HepG2 (cell line): ENCODE measurements at regions not wholly inside any gene's neighbourhood (a gene's known extent, or its start where the extent isn't known, plus 50 kb on each side); places are given as distances from the start of the nearest gene placed in this dataset.

Source experiments
- ATAC-seq: fragments of 200-7000 bp; cut with Tn5 transposase; 3 replicates; pipeline ENCODE4 v1.9.1; 2020; ENCODE audit warnings: mild to moderate bottlenecking, moderate library complexity
- BruUV-seq: library from RNA; stranded (reverse); fragments of 400-500 nt; replicated peaks from 2 replicates; lab custom pipeline; 2021; lab: Mats Ljungman, UMichigan
- CTCF ChIA-PET: fragments of 300-600 bp; formaldehyde crosslinking; extraction: SDS; loops from one replicate; lab custom pipeline; 2021; ENCODE audit warnings: low total read pairs, inconsistent platforms, low intra/inter-chr PET ratio; lab: Yijun Ruan, JAX
- POLR2A ChIA-PET: fragments of 350-600 bp; sonication (Branson Sonifier 250); formaldehyde crosslinking; loops from one replicate; lab custom pipeline; 2020; ENCODE audit warnings: antibody characterized with exemption, inconsistent platforms; lab: Yijun Ruan, JAX
- DNase-seq: peaks from one replicate; pipeline ENCODE4 v3.0.0-alpha.2; 2015; ENCODE audit warnings: low spot score
- FAIRE-seq: peaks from 3 replicates; lab custom pipeline; 2011; peaks lifted over from hg19 to GRCh38; lab: Jason Lieb, UNC
- H2AFZ ChIP-seq: one replicate; pipeline ENCODE4 v1.6.1; 2011; ENCODE audit warnings: low read length, inconsistent platforms
- H3K27ac ChIP-seq: fragments of 300-600 bp; 3 replicates; pipeline ENCODE4 v1.8.0; 2011; ENCODE audit warnings: mixed run types, mild to moderate bottlenecking, mixed read lengths, low read length, inconsistent platforms; ENCODE audit not compliant: insufficient read depth; ENCODE audit errors: extremely low read length
- H3K27me3 ChIP-seq, 2 experiments: fragments of 200-600 bp in 1 of 2; 2 replicates in 1 of 2; 3 replicates in 1 of 2; pipeline versions ENCODE4 v1.6.0 to v1.8.0; 2011; ENCODE audit warnings: low read length in 2 of 2, mild to moderate bottlenecking in 2 of 2, moderate library complexity in 2 of 2, inconsistent platforms in 1 of 2; ENCODE audit not compliant: insufficient read depth in 2 of 2, control insufficient read depth in 1 of 2
- H3K36me3 ChIP-seq, 2 experiments: fragments of 200-600 bp in 1 of 2; replicated peaks in 1 of 2; 2 replicates in 1 of 2; 3 replicates in 1 of 2; pipeline versions ENCODE4 v1.5.1 to v1.8.0; 2011; ENCODE audit warnings: low read length in 2 of 2, inconsistent platforms in 1 of 2; ENCODE audit not compliant: insufficient read depth in 2 of 2, control insufficient read depth in 1 of 2
- H3K4me1 ChIP-seq: 2 replicates; pipeline ENCODE4 v1.5.1; 2012; ENCODE audit warnings: low read length, inconsistent platforms; ENCODE audit not compliant: insufficient read depth
- H3K4me2 ChIP-seq: 2 replicates; pipeline ENCODE4 v1.6.0; 2011; ENCODE audit warnings: low read depth, low read length, inconsistent platforms
- H3K4me3 ChIP-seq, 3 experiments: fragments of 200-600 bp in 1 of 3; sonication (generic), shearing (Covaris generic) in 1 of 3; replicated peaks in 1 of 3; 2 replicates each; pipeline ENCODE4 v1.5.1; 2011 to 2016; ENCODE audit warnings: low read length in 3 of 3, inconsistent platforms in 2 of 3, low read depth in 2 of 3, mild to moderate bottlenecking in 2 of 3, control low read depth in 1 of 3, mixed read lengths in 1 of 3; ENCODE audit not compliant: insufficient read depth in 1 of 3
- H3K79me2 ChIP-seq: one replicate; pipeline ENCODE4 v1.6.1; 2011; ENCODE audit warnings: low read length, inconsistent platforms; ENCODE audit not compliant: insufficient read depth
- H3K9ac ChIP-seq: 2 replicates; pipeline ENCODE4 v1.6.0; 2011; ENCODE audit warnings: mild to moderate bottlenecking, low read depth, low read length, inconsistent platforms; ENCODE audit not compliant: insufficient read depth
- H3K9me3 ChIP-seq: 2 replicates; pipeline ENCODE4 v1.5.1; 2012; ENCODE audit warnings: mild to moderate bottlenecking, low read length
- H4K20me1 ChIP-seq: 2 replicates; pipeline ENCODE4 v1.6.0; 2011; ENCODE audit warnings: inconsistent platforms, mild to moderate bottlenecking, low read length, moderate library complexity; ENCODE audit not compliant: insufficient read depth
- ARNT2 ChIP-seq: sonication (generic); formaldehyde crosslinking; IDR thresholded peaks from 2 replicates; pipeline ENCODE4 v1.8.0; 2022; ENCODE audit warnings: mild to moderate bottlenecking, low read depth, missing genetic modification reagents, moderate library complexity
- HCFC1 ChIP-seq: fragments of 150-350 bp; IDR thresholded peaks from 2 replicates; pipeline ENCODE4 v1.6.1; 2014; ENCODE audit warnings: low read depth, low read length
- JUND ChIP-seq: sonication (generic); formaldehyde crosslinking; IDR thresholded peaks from 2 replicates; pipeline ENCODE4 v1.8.0; 2022; ENCODE audit warnings: mild to moderate bottlenecking, missing genetic modification reagents
- KLF11 ChIP-seq: IDR thresholded peaks from 2 replicates; pipeline ENCODE4 v1.6.1; 2016; ENCODE audit warnings: missing compliant biosample characterization
- PCBP1 ChIP-seq: fragments of 200-400 bp; formaldehyde crosslinking; IDR thresholded peaks from 2 replicates; pipeline ENCODE4 v1.6.1; 2017; ENCODE audit warnings: mild to moderate bottlenecking, low read depth, low read length, borderline replicate concordance
- TBX2 ChIP-seq: sonication (generic); formaldehyde crosslinking; IDR thresholded peaks from 2 replicates; pipeline ENCODE4 v1.5.0; 2020; ENCODE audit warnings: missing genetic modification reagents, mild to moderate bottlenecking, borderline replicate concordance
- TOE1 ChIP-seq: sonication (generic); formaldehyde crosslinking; IDR thresholded peaks from 2 replicates; pipeline ENCODE4 v1.4.0; 2020; ENCODE audit warnings: mild to moderate bottlenecking, missing genetic modification reagents
- YY1 ChIP-seq: IDR thresholded peaks from 2 replicates; pipeline ENCODE4 v1.6.1; 2011; ENCODE audit warnings: low read length, low read depth, moderate library complexity, mild to moderate bottlenecking; ENCODE audit not compliant: insufficient read depth, insufficient replicate concordance
- ZNF12 ChIP-seq: sonication (generic); formaldehyde crosslinking; IDR thresholded peaks from 2 replicates; pipeline ENCODE4 v1.5.0; 2020; ENCODE audit warnings: missing genetic modification reagents
- ZNF292 ChIP-seq: sonication (generic); formaldehyde crosslinking; IDR thresholded peaks from 2 replicates; pipeline ENCODE4 v1.8.1; 2022; ENCODE audit warnings: mild to moderate bottlenecking, low read depth, missing genetic modification reagents, borderline replicate concordance
- ZNF460 ChIP-seq: sonication (generic); formaldehyde crosslinking; IDR thresholded peaks from 2 replicates; pipeline ENCODE4 v1.5.1; 2020; ENCODE audit warnings: missing genetic modification reagents, mild to moderate bottlenecking, borderline replicate concordance
- ZNF501 ChIP-seq: sonication (generic); formaldehyde crosslinking; IDR thresholded peaks from 2 replicates; pipeline ENCODE4 v1.5.1; 2020; ENCODE audit warnings: mild to moderate bottlenecking, moderate library complexity, missing genetic modification reagents
- ZSCAN9 ChIP-seq: IDR thresholded peaks from 2 replicates; pipeline ENCODE4 v1.6.1; 2016; ENCODE audit warnings: borderline replicate concordance
- WGBS: methylation state at CpG from one replicate; pipeline ENCODE4 v1.1.6; 2017; ENCODE audit warnings: low lambda C conversion rate; 5-methylcytosine and 5-hydroxymethylcytosine counted together
- in situ Hi-C: cut with HindIII; loops from 2 replicates; pipeline ENCODE4 v1.10.0; 2017; ENCODE audit warnings: low pct_unique_long_range_greater_than_20kb; ENCODE audit not compliant: extremely low pct_ligation_motif_present
- intact Hi-C: fragments of 100-400 bp; cut with micrococcal nuclease; formaldehyde crosslinking; loops from one replicate; pipeline ENCODE4 v1.10.0; 2022; ENCODE audit not compliant: unreplicated experiment
- TF ChIP-seq, protein P1 (sequence below): sonication (generic); formaldehyde crosslinking; IDR thresholded peaks from 2 replicates; pipeline ENCODE4 v1.8.1; 2022; ENCODE audit warnings: mild to moderate bottlenecking, missing genetic modification reagents
- TF ChIP-seq, protein P2 (sequence below), 2 experiments: sonication (generic) in 1 of 2; formaldehyde crosslinking in 1 of 2; IDR thresholded peaks; 2 replicates each; pipeline versions ENCODE4 v1.4.0 to v1.6.1; 2016 to 2020; ENCODE audit warnings: borderline replicate concordance in 1 of 2, low read depth in 1 of 2, mild to moderate bottlenecking in 1 of 2, missing genetic modification reagents in 1 of 2

DNA sequence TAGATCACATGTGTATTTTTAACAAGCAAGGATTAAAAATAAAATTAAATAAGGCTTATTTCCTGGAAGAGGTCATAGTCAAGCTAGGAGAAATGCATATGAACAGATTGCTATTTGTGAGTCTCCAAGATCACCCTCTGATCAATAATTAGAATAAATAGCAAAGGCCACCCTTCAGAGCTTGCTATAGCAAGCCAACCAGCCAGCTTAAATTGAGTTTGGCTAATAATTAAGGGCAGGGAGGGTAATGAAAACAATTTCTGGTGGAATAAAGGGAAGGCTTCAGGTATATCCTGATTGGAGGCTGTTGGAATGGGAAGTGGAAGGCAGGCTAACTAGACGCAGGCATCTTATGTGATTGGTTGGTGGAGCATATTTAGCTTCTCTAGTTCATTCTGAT is 403.5 kb downstream of the ARL4A start:
- no peaks in the 10 kb centered on the region for H3K9me3 ChIP-seq
- CTCF ChIA-PET, result no interaction called here

More for the DNA sequence above, 403.5 kb downstream of the ARL4A start:
- FAIRE-seq (no peak), DNase-seq (no peak), ATAC-seq (no peak)
- Histone ChIP-seq H3K36me3 (no peaks in the 10 kb centered on the region), H3K4me3 (no peak overlapping the region), H3K27ac (no peak overlapping the region), H2AFZ (no peak overlapping the region), H3K4me1 (no peaks in the 10 kb centered on the region), H3K4me2 (no peak overlapping the region), H3K27me3 (no peaks in the 10 kb centered on the region), H4K20me1 (no peaks in the 10 kb centered on the region), H3K9ac (no peak overlapping the region), H3K79me2 (no peaks in the 10 kb centered on the region)
- intact Hi-C loops (no loop called here), in situ Hi-C loops (no loop called here)
- POLR2A ChIA-PET, result no interaction called here
- no peak for TF ChIP-seq ZSCAN9 (CRISPR knock-in tag)
- no peak for TF ChIP-seq TOE1 (CRISPR knock-in tag)
- TF ChIP-seq ZNF460 (CRISPR knock-in tag), result no peak
- no peak for TF ChIP-seq ZNF292 (CRISPR knock-in tag)
- TF ChIP-seq JUND, result no peak
- no peak for TF ChIP-seq PCBP1
- TF ChIP-seq, protein P1, sequence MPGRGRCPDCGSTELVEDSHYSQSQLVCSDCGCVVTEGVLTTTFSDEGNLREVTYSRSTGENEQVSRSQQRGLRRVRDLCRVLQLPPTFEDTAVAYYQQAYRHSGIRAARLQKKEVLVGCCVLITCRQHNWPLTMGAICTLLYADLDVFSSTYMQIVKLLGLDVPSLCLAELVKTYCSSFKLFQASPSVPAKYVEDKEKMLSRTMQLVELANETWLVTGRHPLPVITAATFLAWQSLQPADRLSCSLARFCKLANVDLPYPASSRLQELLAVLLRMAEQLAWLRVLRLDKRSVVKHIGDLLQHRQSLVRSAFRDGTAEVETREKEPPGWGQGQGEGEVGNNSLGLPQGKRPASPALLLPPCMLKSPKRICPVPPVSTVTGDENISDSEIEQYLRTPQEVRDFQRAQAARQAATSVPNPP, result no peak
- TF ChIP-seq YY1, result no peak
- no peak for TF ChIP-seq ARNT2 (CRISPR knock-in tag)
- no peak for TF ChIP-seq TBX2 (CRISPR knock-in tag)
- TF ChIP-seq, protein P2, sequence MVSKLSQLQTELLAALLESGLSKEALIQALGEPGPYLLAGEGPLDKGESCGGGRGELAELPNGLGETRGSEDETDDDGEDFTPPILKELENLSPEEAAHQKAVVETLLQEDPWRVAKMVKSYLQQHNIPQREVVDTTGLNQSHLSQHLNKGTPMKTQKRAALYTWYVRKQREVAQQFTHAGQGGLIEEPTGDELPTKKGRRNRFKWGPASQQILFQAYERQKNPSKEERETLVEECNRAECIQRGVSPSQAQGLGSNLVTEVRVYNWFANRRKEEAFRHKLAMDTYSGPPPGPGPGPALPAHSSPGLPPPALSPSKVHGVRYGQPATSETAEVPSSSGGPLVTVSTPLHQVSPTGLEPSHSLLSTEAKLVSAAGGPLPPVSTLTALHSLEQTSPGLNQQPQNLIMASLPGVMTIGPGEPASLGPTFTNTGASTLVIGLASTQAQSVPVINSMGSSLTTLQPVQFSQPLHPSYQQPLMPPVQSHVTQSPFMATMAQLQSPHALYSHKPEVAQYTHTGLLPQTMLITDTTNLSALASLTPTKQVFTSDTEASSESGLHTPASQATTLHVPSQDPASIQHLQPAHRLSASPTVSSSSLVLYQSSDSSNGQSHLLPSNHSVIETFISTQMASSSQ (IDR thresholded peaks at IDR 0.05; ENCODE audit: low read depth), result no peak
- TF ChIP-seq, protein P2 (CRISPR knock-in tag; IDR thresholded peaks at IDR 0.05; ENCODE audit: borderline replicate concordance), result no peak
- no peak for TF ChIP-seq ZNF501
- TF ChIP-seq ZNF12 (CRISPR knock-in tag), result no peak
- no peak for TF ChIP-seq KLF11 (CRISPR knock-in tag)
- TF ChIP-seq HCFC1, result no peak
- WGBS, result 27% methylated on average over 1 of the region's 1 CpG
- BruUV-seq, result no TSS peak
